ENCODE measurements at regions not wholly inside any gene's neighbourhood (a gene's known extent, or its start where the extent isn't known, plus 50 kb on each side); places are given as distances from the start of the nearest gene placed in this dataset.

DNA sequence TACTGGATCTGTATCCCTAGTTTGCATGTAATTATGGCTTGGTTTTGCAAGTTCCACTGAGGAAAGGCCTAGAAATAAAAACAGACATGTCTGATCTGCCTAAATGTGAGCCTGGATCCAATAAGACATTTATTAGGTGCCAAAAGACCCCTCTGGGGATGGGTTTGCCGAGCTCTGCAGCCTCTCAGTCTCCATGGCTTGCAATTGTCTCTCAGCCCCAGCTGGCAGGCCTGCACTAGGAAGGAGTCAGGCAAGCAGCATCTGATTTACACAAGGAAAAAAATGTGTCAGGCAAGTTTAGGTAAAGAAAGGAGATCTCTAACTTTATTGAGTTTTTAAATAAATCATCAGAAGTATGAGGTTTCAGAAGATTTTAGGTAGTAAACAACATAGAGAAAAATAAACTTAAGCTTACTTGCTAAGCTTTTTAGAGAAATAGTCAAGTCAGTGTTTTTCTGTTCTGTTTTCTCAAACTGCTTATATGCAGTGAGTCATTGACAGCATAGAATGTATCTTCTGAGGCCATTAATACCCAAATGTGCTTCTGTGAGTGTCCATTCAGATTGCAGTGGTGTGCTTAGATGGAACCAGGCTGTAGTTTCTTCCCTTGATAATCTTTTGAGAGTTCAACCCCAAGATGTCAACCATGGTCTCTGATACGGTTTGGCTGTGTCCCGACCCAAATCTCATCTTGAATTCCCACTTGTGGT is 121.0 kb downstream of the FHL5 start:
- TF ChIP-seq CEBPB (IDR thresholded peaks at IDR 0.05; ENCODE audit: low read depth, low read length) (no peak), EZH2 (IDR thresholded peaks at IDR 0.05; ENCODE audit: low read depth, low read length, severe bottlenecking) (no peak), TAF7 (optimal IDR thresholded peaks at IDR 0.05; ENCODE audit: borderline replicate concordance, low read depth, low read length) (no peak), POLR2A (IDR thresholded peaks at IDR 0.05; ENCODE audit: control extremely low read depth in 1 of 2, low read depth in 2 of 2, low read length in 2 of 2) (no peak), SIX5 (IDR thresholded peaks at IDR 0.05; ENCODE audit: low read depth, low read length) (no peak), RAD21 (IDR thresholded peaks at IDR 0.05 in 1 of 2, conservative IDR thresholded peaks at IDR 0.05 in 1 of 2; ENCODE audit: low read depth in 2 of 2, low read length in 2 of 2) (no peak), TCF12 (IDR thresholded peaks at IDR 0.05; ENCODE audit: low read depth, low read length) (no peak), CHD2 (IDR thresholded peaks at IDR 0.05; ENCODE audit: low read length) (no peak)
- TF ChIP-seq, protein P1, sequence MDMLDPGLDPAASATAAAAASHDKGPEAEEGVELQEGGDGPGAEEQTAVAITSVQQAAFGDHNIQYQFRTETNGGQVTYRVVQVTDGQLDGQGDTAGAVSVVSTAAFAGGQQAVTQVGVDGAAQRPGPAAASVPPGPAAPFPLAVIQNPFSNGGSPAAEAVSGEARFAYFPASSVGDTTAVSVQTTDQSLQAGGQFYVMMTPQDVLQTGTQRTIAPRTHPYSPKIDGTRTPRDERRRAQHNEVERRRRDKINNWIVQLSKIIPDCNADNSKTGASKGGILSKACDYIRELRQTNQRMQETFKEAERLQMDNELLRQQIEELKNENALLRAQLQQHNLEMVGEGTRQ (IDR thresholded peaks at IDR 0.05; ENCODE audit: low read length): no peak
